NB4 (cell line): ENCODE measurements at regions not wholly inside any gene's neighbourhood (a gene's known extent, or its start where the extent isn't known, plus 50 kb on each side); places are given as distances from the start of the nearest gene placed in this dataset.

ENCODE experiments used
- CTCF ChIP-seq: IDR thresholded peaks from one replicate; pipeline ENCODE4 v1.5.1; 2012; ENCODE audit warnings: low read depth, low read length
- MYC ChIP-seq: IDR thresholded peaks from 2 replicates; pipeline ENCODE4 v1.6.1; 2011; ENCODE audit warnings: low read depth, low read length
- POLR2A ChIP-seq: IDR thresholded peaks from 2 replicates; pipeline ENCODE4 v1.6.1; 2011; ENCODE audit warnings: mild to moderate bottlenecking; ENCODE audit not compliant: insufficient read length; ENCODE audit errors: extremely low read depth
- TF ChIP-seq, protein P1 (sequence below): IDR thresholded peaks from 2 replicates; pipeline ENCODE4 v1.6.1; 2011; ENCODE audit warnings: low read depth, low read length

- TF ChIP-seq CTCF: no peak
- no peak for TF ChIP-seq POLR2A
- TF ChIP-seq, protein P1, sequence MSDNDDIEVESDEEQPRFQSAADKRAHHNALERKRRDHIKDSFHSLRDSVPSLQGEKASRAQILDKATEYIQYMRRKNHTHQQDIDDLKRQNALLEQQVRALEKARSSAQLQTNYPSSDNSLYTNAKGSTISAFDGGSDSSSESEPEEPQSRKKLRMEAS: no peak
- TF ChIP-seq MYC: no peak
Measured at GRCh38 chr15:69575387-69575786, 122.8 kb downstream of the RPLP1 start.
